GM21576 (cell line): ENCODE measurements at regions not wholly inside any gene's neighbourhood (a gene's known extent, or its start where the extent isn't known, plus 50 kb on each side); places are given as distances from the start of the nearest gene placed in this dataset.
"Not testable (repeated sequence)": the region's sequence is repeated elsewhere in the genome, so short reads cannot be mapped to it uniquely, and the experiment has no call there.

Source experiments
- ATAC-seq: cut with Tn5 transposase; IDR thresholded peaks from one replicate; pipeline ENCODE4 v1.9.1; 2021; ENCODE audit warnings: mild to moderate bottlenecking, moderate library complexity; ENCODE audit not compliant: unreplicated experiment

DNA sequence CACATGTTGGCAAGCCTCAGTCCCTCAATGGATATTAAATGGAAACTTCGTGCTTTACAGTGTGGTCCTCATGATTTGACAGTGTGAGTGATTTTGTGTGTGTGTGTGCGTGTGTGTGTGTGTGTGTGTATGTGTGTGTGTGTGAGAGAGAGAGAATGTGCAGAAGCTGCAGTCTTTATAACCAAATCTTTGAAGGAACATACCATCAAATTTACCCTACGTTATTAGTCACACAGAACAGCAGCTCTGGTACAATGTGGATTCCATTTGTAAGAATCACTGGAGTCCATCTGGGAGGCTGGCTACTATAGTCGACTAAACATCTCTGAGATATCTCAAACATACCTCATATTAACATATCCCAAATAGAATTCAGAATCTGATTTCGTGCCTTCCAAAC, 928.0 kb upstream of the POT1 start:
- no peak for ATAC-seq

DNA sequence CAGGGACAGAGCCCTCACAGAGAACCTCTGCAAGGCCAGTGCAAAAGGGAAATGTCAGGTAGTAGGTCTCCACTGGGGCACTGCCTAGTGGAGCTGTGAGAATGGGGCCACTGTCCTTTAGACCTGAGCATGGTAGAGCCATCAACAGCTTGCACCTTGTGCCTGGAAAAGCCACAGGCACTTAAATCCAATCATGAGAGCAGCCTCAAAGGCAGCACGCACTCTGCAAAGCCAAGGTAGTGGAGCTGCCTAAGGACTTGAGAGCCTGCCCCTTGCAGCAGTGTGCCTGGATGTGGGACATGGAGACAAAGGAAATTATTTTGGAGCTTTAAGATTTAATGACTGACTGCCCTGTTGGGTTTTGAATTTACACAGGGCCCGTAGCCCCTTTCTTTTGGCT, 918.5 kb upstream of the POT1 start:
- ATAC-seq = no peak

DNA sequence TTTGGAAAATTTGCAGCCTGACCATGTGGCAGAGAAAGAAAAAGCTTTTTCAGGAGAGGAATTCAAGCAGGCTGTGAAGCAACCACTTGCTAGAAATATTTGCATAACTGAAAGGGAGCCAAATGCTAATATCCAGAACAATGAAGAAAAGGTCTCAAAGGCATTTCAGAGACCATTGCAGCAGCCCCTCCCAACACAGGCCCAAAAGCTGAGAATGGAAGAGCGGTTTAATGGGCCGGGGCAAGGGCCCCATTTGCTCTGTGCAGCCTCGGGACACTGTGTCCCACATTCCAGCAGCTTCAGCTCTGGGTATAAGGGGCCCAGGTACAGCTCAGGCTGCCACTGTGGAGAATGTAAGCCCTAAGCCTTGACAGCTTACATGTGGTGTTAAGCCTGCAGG, 918.1 kb upstream of the POT1 start:
- ATAC-seq = no peak

DNA sequence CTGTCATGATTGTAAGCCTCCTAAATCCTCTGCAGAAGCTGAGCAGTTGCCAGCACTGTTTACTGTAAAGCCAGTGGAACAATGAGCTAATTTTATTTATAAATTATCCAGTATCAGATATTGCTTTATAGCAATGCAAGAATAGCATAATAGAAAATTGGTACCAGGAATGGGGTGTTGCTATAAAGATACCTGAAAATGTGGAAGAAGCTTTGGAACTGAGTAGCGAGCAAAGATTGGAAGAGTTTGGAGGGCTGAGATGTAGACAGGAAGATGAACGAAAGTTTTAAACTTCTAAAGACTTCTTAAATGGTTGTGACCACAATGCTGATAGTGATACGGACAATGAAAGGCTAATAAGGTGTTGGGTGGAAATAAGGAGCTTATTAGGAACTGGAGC, 917.4 kb upstream of the POT1 start:
- no peak for ATAC-seq

DNA sequence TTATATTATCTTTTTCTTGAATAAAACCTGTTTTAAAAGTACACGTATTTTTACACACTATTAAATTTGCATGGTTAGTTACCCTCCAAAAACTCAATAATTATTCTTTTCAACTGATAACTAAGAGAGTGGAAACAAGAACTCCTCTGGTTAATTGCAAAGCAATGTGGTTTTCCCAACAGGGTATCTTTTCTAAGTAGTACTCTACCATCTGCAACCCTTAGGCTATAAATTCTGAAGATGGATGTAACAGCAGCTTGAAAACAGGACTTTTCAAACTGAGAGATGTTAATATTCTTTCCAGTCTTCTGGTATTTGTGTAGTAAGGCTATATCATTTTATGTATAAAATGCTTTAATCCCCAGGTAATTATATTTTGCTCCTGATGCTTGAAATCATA, 916.1 kb upstream of the POT1 start:
- no peak for ATAC-seq

DNA sequence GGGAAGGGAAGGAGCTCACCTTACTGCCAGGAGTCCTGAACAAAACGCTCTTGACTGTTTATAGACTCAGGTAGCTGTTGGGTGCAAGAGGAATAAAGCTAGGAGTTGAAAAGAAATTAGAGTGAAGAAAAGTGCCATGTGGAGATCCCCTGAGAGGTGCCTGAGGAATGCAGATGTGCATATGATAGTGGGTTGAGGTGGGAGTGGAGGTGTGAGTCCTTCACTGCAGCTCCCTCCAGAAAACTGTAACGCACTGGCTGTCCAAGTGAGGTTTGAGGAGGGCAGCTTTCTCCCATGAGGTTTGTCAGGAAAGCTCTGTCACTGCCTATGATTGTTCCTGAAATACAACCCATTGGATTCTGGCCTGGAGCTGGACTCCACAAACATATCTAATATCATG, 904.8 kb upstream of the POT1 start:
- ATAC-seq = no peak

DNA sequence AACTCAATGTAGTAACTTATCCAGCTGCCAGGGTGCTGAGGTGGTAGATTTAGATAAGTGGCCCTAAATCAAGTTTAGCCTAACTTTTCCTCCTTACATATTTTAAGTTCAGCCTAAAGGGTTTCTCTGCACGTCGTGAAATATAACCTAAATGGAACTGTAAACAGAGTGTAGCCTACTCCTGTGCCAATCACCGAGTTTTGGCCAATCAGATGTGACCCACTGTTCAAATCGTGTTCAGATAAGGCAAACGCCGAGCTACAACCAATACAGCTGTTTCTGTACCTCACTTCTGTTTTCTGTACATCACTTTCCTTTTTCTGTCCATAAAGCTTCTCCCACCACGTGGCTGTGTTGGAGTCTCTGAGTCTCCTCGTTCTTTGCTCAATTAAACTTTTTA, 904.2 kb upstream of the POT1 start:
- ATAC-seq = no peak

DNA sequence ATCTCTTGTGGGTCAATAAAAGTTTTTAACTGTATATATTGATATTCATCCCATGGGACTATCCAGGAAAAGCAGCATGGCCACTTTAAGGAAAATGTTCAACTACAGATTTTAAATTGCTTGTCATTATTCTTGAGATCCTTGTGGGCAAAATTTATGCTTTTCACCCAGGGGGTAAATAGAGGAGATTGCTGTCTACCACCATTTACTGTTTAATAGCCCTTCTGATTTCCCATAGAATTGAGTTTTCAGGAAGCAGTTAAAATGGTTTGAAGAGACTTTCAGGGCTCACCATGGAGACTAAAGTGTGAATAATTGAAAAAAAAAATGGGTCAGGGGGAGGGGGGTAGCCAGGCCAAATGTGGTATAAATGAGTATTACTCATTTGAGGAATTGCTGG, 901.1 kb upstream of the POT1 start:
- ATAC-seq = no peak

DNA sequence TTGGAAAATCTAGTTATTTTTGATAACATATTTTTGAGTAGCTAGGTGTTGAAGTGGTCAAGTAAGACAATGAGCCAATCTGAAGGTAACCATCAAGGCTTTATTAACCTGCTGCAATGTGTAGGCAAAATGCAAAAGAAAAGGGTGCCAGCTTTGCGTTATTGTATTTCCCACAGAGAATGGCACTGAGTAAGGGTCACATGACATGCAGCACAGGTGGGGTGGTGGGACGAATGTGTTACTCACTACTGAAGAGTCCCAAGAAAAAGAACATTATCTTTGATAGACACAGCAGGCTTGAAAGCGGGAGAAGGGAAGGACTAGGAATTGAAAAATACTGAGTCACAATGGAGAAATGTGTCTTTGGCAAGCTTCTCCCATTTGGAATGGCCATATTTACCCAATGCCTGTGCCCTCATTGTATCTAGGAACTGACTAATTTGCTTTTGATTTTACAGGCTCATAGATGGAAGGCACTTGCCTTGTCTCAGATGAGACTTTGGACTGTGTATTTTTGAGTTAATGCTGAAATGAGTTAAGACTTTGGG, 898.6 kb upstream of the POT1 start:
- no peak for ATAC-seq

DNA sequence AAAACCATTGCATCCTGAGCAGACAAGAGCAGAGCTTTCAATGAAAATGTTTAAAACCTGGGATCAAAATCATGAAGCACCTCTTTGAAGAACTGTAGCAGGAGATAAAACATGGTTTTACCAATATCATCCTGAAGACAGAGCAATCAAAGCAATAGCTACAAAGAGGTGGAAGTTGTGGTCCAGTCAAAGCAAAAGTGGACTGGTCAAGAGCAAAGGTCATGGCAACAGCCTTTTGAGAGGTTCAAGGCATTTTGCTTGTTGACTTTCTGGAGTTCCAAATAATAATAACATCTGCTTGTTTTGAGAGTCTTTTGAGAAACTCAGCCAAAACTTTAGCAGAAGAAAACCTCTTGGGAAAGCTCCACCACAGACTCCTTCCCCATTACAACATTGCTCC, 893.9 kb upstream of the POT1 start:
- ATAC-seq = no peak

DNA sequence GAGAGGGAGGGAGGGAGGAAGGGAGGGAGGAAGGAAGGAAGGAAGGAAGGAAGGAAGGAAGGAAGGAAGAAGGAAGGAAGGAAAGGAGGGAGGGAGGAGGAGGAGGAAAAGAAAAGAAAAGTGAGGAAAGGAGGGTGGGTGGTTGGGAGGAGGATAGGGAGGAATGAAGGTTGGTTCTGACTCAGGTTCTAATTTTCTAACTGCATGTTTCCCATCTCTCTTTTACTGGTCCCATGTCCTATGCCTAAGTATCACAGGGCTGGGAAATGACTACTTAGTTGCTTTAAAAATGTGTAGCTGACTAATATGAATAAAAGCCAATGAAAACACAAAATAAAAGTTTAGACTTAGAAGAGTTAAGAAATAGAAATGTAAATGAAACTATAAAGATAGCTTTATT, 890.9 kb upstream of the POT1 start:
- no peak for ATAC-seq

DNA sequence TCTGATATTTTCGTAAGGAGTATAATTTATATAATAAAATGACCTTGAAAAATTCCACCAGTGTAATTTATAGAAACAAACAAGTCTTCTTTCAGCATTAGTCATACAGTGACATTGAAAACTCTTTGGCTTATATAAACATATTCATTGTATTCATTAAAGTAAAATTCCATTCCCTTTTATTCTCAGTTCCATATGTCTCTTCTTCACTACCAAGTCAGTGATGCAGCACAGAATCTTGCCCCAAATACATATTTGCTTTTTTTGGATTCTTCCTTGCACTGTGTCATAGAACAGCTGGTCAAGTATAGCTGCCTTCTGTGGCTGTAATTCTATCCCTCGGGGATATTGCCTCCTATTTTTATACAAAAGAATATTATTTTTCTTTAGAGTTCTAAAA, 884.5 kb upstream of the POT1 start:
- no peak for ATAC-seq

DNA sequence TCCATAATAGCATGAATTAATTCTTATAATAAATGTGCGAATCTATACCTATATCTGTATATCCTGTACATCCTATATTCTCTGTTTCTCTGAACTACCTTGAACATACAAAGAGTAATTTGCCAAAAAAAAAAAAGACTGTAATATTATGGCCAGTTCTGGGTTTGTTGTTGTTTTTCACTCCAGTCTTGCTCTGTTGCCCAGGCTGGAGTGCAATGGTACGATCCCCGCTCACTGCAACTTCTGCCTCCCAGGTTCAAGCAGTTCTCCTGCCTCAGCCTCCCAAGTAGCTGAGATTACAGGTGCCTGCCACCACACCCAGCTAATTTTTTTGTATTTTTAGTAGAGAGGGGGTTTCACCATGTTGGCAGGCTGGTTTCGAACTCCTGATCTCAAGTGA, 876.9 kb upstream of the POT1 start:
- ATAC-seq = not testable (repeated sequence)

DNA sequence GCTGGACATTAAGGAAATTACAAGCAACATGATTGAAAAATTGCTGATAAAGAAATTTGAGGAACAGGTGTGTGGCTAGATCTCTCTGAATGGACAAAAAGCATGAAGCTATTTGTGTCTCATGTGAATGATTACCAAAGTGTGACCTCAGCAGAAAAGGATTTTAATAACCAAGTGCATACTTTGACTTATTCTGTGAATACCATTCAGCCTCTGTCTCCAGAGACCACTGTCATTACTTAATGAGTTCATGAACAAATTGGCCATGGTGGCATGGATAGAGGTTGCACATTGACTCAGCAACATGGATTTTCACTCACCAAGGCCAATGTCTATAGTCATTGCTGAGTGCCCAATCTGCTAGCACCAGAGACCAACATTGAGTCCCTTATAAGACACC, 874.6 kb upstream of the POT1 start:
- ATAC-seq = no peak

DNA sequence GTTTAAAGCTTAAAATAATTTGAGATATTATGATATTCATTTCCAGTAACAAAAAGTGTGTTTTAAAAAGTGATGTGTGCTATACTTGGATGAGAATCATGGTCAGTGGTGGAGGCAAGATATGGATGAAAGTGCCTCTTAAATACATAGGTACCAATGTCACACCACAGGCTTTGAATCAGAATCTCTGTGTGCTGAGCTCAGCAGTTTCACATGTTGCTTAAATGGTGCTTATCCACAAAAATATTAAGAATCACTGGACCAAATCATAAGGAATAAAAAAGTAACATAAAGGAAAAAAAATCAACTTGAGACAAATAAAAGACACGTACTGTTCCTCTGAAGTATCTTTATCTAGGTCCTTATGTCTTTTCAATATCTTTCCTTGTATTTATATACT, 850.5 kb upstream of the POT1 start:
- no peak for ATAC-seq

DNA sequence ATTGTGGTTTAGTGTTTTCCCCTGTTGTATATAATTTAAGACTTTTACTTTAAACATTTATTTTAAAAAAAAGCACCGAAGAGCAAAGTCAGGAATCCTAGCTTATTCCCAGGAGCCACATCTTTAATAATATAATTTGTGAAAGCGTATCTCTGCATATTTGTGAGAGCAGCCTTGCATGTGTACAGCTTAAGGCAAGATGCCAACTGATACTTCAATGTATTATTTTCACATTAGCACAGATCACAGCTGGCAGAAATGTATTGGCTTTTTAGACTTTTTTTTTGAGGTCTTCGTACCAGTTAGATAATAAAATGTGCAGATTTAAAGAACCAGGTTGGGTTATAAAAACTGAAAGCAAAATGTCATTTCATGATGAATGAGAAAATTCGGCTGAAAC, 845.7 kb upstream of the POT1 start:
- ATAC-seq = no peak

DNA sequence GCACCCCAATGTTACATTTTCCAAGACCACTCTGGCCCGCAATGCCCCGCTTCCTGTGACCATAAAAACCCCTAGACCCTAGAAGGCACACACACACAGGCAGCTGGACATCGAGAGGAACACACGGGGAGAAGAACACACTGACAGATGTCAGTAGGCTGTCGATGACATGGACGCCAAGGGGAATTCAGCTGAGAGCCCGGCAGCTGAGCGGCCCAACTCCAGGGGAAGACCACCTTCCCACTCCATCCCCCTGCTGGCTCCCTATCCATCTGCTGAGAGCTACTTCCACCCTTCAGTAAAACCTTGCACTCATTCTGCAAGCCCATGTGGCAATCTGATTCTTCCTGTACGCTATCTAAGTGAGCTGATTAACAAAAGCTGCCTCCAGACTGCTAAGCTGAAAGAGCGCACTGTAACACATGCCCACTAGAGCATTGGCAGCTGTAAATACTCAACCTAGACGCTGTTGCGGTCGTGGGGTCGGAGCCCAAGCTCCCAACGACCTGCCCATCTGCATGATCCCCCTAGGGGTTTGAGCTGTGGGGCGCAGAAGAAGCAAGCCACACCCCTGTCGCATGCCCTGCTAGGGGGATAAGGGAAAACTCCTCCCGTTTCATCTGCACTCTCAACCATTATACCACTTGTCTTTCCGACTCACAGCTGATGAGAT, 843.6 kb upstream of the POT1 start:
- no peak for ATAC-seq

DNA sequence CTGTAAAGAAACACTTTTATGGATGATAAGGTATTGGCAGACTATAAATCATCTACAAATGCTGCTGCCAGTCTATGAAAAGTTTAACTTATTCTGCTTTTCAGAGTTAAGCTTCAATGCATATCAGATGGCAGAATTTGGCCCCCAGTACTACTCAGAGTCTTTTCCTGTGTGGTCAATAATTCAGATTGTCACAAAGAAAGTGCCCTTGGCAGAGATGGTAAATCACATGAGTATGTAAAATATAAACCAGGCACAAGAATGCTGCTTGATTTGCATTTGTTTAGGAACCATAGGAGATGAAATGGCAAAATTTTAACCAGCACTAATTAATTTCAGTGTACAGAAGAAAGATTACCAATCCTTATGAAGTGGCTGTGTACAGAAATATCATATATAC, 818.3 kb upstream of the POT1 start:
- ATAC-seq = no peak

DNA sequence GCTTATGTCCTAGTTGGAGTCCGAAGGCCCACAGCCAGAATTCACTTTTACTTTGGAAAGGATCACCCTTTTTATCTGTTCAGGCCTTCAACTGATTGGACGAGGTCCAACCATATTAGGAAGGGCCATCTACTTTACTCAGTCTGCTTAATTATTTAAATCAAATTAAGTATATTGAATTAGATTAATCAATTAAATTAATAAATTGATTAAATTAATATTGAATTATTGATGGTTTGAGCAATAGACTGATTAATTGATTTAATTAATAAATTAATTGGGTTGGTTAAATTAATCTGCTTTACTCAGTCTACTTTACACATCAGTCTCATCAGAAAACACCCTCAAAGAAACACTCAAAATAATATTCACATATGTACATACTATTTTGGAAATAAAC, 816.9 kb upstream of the POT1 start:
- ATAC-seq = no peak

DNA sequence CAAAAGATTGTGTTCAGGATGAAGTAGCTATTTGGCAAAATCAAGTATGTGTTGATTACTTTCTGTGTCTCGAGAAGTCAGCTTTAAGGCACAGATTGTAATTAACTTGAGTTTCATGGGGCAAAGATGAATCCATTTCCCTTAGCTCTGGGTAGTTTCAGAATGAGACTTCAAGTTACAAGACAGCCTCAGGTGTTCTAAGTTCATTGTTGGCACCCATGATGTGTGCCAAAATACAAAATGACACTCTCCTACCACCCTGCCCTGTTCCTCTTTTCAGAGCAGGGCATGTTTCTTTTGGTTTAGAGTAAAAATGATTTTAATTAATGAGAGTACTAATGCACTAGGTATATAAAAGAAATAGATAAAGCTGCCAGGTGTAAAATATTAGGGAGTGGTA, 797.6 kb upstream of the POT1 start:
- ATAC-seq = no peak

DNA sequence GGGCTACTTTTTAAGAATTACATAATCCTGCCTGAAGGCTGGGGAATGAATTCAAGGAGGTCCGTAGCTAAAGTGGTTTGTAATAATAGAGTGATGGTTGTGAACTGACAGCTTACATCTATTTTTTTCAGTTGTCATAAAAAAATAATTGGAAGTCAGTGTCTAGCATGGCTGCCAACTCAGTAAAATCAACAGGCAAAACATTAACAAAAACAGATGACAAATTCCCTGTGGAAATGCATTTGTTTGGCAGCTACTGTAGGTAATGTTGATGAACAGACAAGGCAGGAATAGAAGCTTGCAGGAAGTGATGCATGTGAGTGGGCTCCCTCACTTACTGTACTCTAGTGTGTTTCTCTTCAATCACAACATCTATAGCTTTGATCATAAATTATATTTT, 766.0 kb upstream of the POT1 start:
- ATAC-seq = no peak

DNA sequence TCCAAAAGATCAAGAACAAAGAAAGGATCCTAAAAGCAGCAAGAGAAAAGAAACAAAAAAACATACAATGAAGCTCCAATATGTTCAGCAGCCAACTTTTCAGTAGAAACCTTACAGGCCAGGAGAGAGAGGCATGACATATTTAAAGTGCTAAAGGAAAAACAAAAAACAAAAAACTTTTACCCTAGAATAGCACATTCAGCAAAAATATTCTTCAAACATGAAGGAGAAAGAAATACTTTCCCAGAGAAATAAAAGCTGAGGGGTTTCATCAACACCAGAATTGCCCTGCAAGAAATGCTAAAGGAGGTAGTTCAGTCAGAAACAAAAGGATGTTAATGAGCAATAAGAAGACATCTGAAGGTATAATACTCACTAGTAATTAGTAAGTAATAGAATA, 753.5 kb upstream of the POT1 start:
- no peak for ATAC-seq

DNA sequence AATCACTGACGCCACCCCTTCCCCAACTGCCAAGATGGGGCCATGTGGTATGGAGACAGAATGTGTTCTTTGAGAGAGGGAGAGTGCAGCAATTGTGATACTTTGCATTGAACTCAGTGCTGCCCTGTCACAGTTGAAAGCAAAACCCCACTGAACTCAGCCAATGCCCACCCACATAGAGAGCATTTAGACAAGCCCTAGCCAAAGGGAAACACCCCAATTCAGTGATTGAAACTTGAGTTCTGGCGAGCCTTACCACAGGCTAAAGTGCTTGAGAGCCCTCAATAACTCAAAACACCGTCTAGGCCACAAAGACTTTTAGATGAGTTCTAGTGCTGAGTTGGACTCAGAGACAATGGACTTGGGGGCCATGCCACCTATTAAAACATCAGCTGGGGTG, 751.9 kb upstream of the POT1 start:
- no peak for ATAC-seq
